ENCODE measurements at regions not wholly inside any gene's neighbourhood (a gene's known extent, or its start where the extent isn't known, plus 50 kb on each side); places are given as distances from the start of the nearest gene placed in this dataset.
"Not testable (repeated sequence)": the region's sequence is repeated elsewhere in the genome, so short reads cannot be mapped to it uniquely, and the experiment has no call there.

DNA sequence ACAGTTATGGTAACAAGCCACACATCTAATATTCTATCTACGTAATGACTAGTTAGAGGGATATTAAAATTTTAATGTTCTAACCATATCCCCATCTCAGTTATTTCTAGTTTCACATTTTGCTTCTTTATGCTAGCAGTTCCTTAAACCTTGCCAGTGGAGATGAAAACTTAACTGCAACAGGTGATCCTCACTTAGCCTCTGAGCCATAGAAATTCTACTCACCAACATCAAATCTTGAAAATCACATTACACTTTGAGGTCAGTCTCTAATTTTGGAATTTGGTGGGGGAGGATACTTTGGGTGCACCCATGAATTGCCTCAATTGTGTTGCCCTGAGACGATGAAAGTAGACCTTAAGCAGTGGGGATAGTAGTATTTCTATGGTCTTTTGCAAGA lies 256.4 kb downstream of the GATA3 start:
- no peak for DNase-seq (ENCODE audit: low read depth, low spot score)

DNA sequence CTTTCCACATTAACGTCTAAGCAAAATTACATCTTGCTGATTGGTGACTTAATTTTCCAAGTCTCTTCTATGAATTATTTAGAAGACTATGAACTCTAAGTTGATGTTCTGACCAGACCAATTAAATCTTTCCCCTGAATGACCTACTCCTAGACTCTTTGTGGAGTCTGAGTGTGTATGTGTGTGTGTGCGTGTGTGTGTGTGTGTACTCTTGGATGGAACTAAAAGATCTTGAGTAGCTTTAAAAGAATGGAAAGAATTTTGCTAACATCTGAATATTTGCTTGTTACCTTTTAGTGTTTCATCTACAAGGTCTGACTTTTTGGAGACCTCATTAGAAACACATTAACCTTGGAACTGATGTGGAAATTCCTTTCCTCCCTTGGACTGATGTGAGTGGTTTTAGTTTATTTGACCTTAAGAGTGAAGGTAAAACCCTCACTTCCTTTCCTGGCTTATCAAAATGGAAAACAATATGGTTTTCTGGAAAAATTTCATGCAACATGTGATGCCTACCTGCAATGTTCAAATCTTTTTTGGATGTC lies 257.1 kb downstream of the GATA3 start:
- DNase-seq (ENCODE audit: low read depth, low spot score): no peak

DNA sequence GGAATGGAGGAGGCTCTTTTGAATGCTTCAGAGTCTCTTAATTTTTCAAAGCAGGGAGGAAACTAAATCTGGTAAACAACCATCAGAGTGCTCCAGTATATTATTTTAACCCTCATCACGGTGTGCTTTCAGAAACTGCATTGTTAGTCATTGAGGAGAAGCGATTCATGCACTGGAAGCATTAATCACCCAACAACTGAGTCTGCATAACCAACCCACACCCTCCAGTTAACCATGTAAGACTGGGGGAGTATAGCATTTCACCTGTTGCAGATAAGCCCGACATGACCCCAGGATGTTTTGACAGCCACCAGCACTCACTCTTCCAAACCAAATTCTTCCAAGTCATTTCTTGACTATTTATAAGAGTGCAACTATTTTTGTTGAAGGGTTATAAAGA lies 257.6 kb downstream of the GATA3 start:
- no peak for DNase-seq (ENCODE audit: low read depth, low spot score)

DNA sequence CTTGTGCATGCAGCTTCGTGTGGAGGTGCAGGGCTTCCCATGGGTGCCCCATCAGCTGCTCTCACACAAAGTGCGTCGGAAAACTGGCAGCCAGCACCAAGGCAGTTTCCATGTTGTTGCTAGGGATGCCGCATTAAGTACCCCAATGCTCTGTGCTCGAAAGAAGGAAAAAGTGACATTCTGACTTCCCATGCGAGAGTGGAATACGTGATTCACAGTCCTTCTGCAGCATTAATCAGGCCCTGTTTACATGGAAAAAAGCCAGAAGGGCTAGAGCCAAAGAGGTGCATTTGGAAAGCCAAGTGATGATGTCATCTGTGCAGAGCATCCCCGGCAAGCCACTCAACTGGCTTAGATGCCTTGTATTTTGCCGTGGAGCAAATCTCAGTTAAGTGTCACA lies 258.3 kb downstream of the GATA3 start:
- DNase-seq (ENCODE audit: low read depth, low spot score): no peak

DNA sequence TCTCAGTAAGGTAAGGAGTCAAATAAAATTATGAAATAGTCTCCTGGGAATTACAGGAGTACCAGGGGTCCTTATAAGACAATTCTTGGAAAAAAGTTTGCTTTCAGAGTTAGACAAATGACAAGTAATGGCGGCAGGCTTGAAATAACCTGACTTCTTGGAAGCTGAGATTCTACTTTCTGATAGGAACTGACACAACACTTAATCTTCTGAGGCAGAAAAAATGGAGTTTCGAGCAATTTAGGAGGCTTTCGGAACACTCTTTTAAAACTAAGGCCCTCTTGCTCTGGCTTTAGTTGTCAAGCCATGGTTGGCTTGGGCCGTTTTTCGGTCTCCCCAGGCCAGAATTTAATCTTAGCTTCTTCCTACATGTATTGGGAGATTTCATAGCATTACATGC lies 260.0 kb downstream of the GATA3 start:
- DNase-seq (ENCODE audit: low read depth, low spot score): no peak

DNA sequence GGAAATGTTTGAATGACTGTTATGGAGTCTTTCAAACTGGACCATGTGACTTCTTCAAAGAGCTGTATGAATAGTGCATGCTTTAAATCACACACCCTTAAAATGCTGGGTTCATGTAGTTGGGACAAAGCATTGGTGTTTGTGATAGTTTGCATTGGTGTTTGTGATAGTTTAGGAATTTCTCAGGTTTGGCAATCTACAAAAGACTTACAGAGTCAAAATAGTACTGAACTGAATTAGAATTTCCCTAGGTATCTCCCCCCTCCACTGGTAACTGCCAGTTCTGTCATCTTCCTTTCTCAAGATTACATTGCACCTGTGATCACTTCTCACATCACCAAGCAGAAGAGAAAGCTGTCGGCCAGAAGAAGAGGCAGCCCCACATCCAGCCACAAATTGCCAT lies 261.1 kb downstream of the GATA3 start:
- no peak for DNase-seq (ENCODE audit: low read depth, low spot score)

DNA sequence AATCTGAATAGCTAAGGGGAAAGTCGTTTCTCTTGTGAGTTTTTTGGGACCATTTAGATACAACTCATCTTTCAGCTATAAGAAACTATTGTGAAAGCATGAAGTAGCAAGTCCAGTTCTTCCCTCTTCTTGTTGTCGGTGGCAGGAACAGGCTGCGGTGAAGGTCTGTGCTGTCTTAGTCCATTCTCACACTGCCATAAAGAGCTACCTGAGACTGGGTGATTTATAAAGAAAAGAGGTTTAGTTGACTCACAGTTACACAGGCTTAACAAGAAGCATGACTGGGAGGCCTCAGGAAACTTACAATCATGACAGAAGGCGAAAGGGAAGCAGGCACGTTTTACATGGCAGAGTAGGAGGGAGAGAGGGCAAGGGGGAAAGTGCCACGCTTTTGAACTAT lies 261.8 kb downstream of the GATA3 start:
- DNase-seq (ENCODE audit: low read depth, low spot score): no peak

DNA sequence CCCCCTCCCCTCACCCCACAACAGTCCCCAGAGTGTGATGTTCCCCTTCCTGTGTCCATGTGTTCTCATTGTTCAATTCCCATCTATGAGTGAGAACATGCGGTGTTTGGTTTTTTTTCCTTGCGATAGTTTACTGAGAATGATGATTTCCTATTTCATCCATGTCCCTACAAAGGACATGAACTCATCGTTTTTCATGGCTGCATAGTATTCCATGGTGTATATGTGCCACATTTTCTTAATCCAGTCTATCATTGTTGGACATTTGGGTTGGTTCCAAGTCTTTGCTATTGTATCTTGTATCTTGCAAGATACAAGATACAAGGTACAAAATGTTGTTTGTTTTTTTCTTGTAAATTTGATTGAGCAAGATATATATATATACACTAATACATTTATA lies 263.9 kb downstream of the GATA3 start:
- not testable (repeated sequence) for DNase-seq (ENCODE audit: low read depth, low spot score)

DNA sequence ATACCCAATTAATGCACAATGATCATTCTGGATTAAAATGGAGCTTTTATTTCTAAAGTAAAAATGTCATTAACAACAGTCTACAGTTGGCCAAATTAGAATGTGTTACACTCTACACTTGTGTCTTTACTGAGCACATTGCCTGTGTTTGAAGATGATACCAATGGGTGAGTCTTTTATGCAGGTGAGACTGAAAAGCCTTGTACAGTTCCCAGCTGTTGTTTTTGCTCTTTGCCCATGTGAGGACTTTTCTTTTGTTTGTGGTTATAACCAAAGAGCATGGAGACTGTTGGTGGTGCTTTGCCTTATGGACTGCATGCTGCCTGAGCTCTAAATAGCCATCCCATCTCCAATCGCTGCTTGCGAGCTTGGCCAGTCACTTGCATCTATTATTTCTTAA lies 264.5 kb downstream of the GATA3 start:
- DNase-seq (ENCODE audit: low read depth, low spot score): no peak

DNA sequence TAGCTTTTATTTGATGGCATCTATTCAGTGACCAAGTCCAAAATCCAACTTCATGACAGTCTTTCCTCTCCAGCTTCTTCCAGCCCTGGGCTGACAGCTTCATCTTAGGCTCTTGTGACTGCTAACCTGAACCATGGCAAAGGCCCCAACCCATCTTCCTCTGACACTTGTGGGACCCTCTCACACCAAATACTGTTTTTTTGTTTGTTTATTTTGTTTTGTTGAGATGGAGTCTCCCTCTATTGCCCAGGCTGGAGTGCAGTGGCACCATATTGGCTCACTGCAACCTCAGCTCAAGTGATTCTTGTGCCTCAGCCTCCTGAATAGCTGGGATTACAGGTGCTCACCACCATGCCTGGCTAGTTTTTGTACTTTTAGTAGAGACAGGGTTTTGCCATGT lies 265.2 kb downstream of the GATA3 start:
- no peak for DNase-seq (ENCODE audit: low read depth, low spot score)

DNA sequence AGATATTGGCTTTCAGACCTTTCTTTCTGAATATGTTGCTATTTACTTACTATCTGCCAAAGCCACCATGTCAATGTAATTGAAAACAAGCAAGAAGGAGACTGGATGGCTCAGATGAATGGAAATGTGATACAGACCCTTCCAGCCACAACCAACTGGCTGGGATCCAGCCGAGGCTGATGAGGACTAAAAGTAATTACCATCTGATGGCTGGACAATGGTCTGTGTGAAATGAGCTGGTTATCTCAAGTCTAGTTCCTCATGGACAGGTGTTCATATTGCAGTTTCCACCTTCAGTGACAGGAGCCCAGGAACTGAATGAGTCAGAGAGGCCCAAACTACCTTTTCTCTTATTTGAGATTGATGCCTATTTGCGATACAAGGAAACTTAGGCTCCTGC lies 267.5 kb downstream of the GATA3 start:
- DNase-seq (ENCODE audit: low read depth, low spot score): no peak

DNA sequence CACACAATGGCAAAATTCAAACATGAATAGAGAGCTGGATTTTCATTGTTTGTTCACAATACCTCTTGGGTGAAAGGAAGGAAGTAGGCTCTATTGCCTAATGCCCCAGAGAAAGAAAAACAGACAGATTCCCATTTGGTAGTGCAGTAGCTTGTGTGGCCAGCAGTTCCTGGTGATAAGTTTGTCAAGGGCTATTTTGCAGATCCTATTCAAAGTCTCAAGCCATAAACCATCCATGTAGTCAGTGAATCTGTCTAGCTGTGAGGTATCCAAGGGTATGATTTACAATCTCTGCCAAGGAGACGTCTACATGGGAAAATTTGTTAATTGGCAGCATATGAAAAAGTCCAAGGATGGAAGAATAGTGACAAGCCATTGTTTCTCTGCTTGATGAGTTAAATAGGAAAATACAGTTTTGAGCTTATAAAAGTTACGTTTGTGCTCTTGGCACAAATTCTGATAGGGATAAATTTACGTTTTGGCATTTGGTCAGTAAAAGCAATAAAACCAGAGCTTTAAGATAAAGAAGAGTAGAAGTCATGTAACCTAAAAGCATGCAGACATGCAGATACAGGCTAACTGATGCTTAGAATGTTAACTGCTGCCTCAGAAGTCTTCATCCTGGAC lies 269.1 kb downstream of the GATA3 start:
- DNase-seq (ENCODE audit: low read depth, low spot score): no peak

DNA sequence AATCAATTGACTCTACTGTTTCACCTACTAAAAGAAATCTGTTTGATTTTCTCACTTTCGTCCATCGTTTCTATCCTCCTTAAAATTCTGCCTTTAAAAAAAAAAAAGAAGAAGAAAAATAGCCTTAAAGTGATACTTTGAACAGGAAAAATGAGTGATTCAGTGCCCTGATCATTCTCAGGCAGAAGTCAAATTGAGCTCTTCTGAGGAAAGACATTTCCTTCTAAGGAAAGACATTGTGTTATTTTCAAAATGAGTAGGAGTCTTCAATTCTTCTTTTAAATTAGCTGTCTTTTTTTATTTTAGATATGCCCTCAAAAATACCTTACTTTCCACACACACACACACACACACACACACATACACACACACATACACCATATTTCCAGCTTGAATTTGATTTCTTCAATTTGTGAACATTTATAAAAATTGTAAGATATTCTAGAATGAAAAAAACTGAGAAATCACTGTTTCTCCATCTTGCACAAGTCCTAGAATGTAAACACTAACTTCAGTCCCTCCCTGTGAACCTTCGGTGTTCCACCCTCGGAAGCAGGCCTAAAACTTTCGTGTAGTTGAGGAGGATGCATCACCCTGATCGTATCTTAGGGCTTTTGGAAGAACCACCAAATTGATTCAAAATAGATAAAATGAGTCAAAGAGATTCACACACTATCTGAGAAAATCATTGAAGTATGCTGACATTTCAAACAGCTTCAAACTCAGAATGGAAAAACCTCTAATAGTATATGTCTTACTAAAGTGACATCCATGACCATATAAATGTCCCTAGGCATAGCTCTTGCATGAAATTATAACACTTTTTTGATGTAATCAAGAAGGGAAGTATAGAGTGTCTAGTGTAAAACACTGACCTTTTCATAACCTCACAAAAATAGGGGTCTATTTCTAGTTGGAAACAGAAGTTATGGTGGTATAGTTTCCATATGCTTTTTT lies 270.8 kb downstream of the GATA3 start:
- no peak for DNase-seq (ENCODE audit: low read depth, low spot score)

DNA sequence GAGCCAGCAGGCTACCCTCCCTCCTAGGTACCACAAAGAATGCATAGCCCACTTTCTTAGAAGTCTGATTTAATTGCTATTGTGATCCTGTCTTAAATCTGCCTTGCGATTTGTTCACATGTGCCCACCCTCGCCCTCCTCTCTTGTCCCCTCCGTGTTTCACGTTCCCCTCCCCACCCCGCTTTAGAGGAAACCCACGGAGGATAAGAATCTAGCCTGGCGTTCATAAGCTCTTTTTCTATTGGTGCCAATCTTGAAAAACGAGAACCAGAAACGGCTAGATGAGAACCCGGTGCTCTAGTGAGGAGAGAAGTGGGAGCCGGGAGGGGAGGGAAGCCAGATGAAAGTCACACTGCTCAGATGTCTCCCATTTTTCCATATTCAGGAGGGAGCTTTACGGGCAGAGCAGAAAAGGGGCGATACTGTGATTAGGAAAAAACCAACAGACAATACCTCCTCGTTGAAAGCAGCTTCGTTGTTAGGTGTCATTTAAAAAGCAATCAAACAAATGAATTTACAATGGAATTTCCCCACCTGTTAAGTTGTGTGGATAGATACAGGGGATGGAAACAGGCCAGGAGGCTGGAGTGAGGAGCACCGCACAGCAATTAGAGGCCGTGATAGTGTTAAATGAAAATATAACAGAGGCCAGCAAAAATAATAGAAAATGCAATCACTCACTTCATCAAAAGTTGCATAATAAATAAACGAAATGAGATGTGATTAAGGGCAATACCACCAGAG lies 272.1 kb downstream of the GATA3 start:
- DNase-seq (ENCODE audit: low read depth, low spot score): no peak

DNA sequence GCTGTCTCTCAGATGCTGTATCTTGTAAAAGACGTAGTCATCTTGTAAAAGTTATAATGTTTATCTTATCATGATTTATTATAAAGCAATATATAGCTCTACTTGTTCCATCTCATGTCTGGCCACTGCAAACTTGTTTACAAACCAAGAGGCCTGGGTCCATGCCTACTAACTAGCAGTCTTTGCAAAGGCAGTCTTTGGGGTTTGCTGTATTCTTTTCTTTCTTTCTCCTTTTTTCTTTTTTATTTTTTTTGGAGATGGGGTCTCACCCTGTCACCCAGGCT lies 272.6 kb downstream of the GATA3 start:
- no peak for DNase-seq (ENCODE audit: low read depth, low spot score)

DNA sequence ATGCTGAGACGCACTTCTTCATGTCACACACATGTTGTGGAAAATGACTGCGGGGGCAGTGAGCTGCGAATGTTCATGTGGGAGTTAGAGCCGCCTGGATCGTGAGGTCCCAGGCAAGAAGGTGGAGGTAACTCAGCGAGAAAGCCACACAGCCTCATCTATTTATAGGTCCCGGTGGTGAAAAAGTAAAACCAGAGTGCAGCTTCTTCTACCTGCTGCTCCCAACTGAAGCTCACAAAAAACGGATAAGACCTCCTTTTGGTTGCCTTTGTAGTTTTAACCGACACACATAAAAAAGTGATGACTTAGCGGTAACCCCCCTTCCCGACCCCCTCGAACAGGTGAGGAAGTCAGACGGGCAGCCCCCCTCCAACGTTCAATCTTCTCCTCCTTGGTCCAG lies 276.9 kb downstream of the GATA3 start:
- DNase-seq (ENCODE audit: low read depth, low spot score): no peak

DNA sequence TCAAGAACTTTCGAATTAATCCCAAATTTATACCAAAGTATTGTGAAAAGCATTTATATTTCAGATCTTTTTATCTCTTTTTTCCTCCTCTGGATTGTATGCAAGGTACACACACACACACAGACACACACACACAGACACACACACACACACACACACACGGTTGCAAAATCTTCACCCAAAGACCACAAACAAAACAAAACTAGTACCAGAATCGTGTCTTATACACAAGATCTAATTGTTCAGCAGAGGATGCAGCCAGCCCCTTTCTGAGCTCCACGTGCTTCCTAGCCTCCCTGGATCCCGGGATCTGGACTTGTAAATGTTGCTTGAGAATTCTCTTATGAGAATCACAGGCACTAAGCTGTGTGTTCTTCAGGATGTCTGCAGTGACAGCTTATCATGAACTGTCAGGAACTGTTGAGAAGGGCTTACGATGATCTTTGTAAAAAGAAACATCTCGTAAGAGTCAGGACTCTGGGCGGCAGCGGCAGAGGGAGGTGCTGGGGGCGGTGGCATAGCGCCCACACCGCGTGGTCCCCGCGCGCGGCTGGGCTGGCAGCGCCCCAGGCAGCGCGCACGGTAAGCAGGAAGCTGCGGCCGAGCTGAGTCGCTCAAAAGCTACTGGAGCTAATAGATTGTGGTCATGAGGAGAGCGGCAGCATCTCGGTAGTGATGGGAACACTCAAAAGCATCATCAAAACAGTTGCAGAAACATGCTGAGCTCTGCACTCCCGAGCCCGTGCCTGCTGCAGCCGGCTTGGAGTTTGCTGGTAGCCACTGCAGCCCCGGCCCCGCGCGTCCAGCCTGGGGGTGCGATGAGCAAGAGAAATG lies 277.6 kb downstream of the GATA3 start:
- no peak for DNase-seq (ENCODE audit: low read depth, low spot score)

DNA sequence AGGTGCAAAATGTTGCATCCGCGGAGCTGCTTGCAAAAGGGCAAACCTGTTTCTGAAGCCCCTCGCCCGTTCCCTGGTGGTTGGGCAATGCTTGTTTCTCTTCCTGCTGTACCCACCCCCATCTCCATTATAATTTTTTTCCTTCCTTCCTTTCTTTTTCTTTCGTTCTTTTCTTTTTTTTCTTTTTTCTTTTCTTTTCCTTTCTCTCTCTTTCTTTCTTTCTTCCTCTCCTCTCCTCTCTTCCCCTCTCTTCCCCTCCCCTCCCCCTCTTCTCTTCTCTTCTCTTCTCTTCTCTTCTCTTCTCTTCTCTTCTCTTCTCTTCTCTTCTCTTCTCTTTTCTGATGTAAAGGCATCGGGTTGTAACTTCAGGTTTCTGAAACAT lies 278.2 kb downstream of the GATA3 start:
- DNase-seq (ENCODE audit: low read depth, low spot score): no peak

DNA sequence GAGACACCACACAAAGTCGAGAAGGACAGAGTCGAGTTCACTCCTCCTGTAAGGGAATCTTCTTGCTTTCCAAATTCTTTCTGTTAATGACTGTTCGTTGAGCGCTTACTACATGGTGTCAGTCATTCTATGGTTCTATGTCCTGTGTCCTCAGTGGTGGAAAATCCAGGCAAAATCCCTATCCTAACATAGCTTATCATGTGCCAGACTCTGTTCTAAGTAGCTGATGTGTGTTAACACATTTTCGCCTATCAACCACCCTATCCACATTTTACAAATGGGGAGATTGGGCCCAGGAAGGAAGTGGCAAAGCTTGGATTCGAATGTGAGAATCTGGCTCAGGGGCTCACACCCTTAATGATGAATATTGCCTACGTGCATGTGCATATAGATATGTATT lies 280.1 kb downstream of the GATA3 start:
- no peak for DNase-seq (ENCODE audit: low read depth, low spot score)

DNA sequence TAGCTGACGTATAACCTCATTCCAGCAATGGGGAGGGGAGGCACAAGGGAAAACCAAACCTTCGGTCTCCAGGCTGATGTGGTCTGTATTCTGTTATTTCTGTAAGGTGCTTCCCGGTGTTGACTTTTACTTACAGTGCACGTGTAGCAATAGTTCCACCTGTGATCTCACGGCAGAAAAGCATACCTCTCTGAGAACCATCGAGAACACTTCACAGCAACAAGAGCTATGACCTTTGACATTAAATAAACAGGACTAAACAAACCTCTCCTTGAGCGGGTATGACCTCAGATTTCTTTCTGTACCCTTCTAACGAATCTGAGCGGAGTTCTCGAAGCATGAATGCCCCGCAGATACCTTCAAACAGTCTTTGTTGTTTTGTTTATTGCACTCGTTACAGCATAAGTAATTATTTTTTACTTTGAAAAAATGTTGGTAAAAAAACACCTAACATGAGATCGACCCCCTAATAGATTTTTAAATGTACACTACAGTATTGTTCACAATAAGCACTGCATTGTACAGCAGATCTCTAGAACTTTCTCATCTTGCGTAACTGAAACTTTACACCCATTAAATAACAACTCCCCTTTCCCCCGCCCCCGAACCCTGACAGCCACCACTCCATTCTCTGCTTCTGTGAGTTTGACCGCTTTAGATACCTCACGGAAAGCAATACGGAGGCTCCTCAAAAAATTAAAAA lies 282.3 kb downstream of the GATA3 start:
- no peak for DNase-seq (ENCODE audit: low read depth, low spot score)

DNA sequence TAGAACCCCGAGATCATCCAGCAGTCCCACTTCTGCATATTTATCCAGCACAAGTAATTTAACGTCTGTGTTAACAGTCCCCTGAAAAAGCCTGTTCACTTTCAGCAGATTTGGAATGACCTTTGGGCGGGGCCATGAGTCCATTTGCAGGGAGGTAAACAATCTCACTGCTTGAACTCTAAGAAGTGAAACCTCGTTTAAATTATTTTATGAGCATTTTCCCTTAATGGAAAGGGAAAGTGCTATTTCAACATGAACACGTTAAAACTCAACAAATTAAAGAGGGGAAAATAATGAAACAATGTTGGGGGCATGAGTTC lies 282.8 kb downstream of the GATA3 start:
- no peak for DNase-seq (ENCODE audit: low read depth, low spot score)
